ENCODE measurements at regions not wholly inside any gene's neighbourhood (a gene's known extent, or its start where the extent isn't known, plus 50 kb on each side); places are given as distances from the start of the nearest gene placed in this dataset.

GRCh38 chrX:116339407-116339806 lies 97.0 kb upstream of the SLC6A14 start:
- no peak for DNase-seq
- Histone ChIP-seq H3K4me1 (no peaks in the 10 kb centered on the region), H3K9me3 (no peaks in the 10 kb centered on the region), H3K27me3 (no peaks in the 10 kb centered on the region), H3K36me3 (no peaks in the 10 kb centered on the region), H3K4me3 (no peak overlapping the region), H3K27ac (no peak overlapping the region)
- FAIRE-seq, result no peak
- no peak for ATAC-seq
- WGBS, 2 donors, result 35 to 82% methylated on average over 1 of the region's 1 CpG
- intact Hi-C loops (cut with DNase I), result no loop called here
- no peak for TF ChIP-seq CTCF (IDR thresholded peaks at IDR 0.05)

- 28 to 47% methylated on average over 4 of the region's 4 CpGs for WGBS, 2 donors
These were observed 93.5 kb upstream of the SLC6A14 start for GRCh38 chrX:116342903-116343302.

GRCh38 chrX:116345958-116346357 lies 90.4 kb upstream of the SLC6A14 start:
- H3K27ac ChIP-seq, result no peak overlapping the region
- H3K27me3 ChIP-seq, result no peaks in the 10 kb centered on the region
- ATAC-seq (no peak), FAIRE-seq (no peak), DNase-seq (no peak)
- no peaks in the 10 kb centered on the region for H3K36me3 ChIP-seq
- no peaks in the 10 kb centered on the region for H3K4me1 ChIP-seq
- intact Hi-C loops (cut with DNase I), result no loop called here
- no peak for TF ChIP-seq CTCF (IDR thresholded peaks at IDR 0.05)
- WGBS, 2 donors, result 55 to 82% methylated on average over 3 of the region's 3 CpGs
- H3K4me3 ChIP-seq, result no peak overlapping the region
- no peaks in the 10 kb centered on the region for H3K9me3 ChIP-seq

More at GRCh38 chrX:116342903-116343302, 93.5 kb upstream of the SLC6A14 start:
- intact Hi-C loops (cut with DNase I), result no loop called here
- Histone ChIP-seq H3K4me1 (no peaks in the 10 kb centered on the region), H3K36me3 (no peaks in the 10 kb centered on the region), H3K27ac (no peak overlapping the region), H3K27me3 (no peaks in the 10 kb centered on the region), H3K9me3 (no peaks in the 10 kb centered on the region), H3K4me3 (no peak overlapping the region)
- ATAC-seq, result no peak
- DNase-seq, result no peak
- FAIRE-seq, result no peak
- TF ChIP-seq CTCF (IDR thresholded peaks at IDR 0.05), result no peak

GRCh38 chrX:116357329-116357728 lies 79.1 kb upstream of the SLC6A14 start:
- Histone ChIP-seq H3K4me3 (no peak overlapping the region), H3K4me1 (no peaks in the 10 kb centered on the region), H3K27me3 (peaks cover 0 to 6% (median 0%) of the 10 kb centered on the region in 4 donors), H3K9me3 (no peaks in the 10 kb centered on the region), H3K27ac (no peak overlapping the region), H3K36me3 (no peaks in the 10 kb centered on the region)
- DNase-seq (no peak), ATAC-seq (peak in 1 of 4 donors; percentile 42), FAIRE-seq (no peak)
- WGBS, 2 donors, result 7 to 11% methylated on average over 2 of the region's 2 CpGs
- intact Hi-C loops (cut with DNase I), result no loop called here
- TF ChIP-seq CTCF (IDR thresholded peaks at IDR 0.05), result no peak

- no peak for TF ChIP-seq CTCF (IDR thresholded peaks at IDR 0.05)
- Histone ChIP-seq H3K27me3 (peaks cover 0 to 5% (median 2%) of the 10 kb centered on the region in 4 donors), H3K9me3 (no peaks in the 10 kb centered on the region), H3K27ac (no peak overlapping the region), H3K36me3 (no peaks in the 10 kb centered on the region), H3K4me1 (no peaks in the 10 kb centered on the region), H3K4me3 (no peak overlapping the region)
- WGBS, 2 donors, result 33 to 65% methylated on average over 2 of the region's 2 CpGs
- DNase-seq (no peak), ATAC-seq (no peak), FAIRE-seq (no peak)
- intact Hi-C loops (cut with DNase I), result no loop called here
These were observed 57.4 kb upstream of the SLC6A14 start for GRCh38 chrX:116378961-116379360.
